ENCODE measurements at regions not wholly inside any gene's neighbourhood (a gene's known extent, or its start where the extent isn't known, plus 50 kb on each side); places are given as distances from the start of the nearest gene placed in this dataset.
"Not testable (repeated sequence)": the region's sequence is repeated elsewhere in the genome, so short reads cannot be mapped to it uniquely, and the experiment has no call there.

DNA sequence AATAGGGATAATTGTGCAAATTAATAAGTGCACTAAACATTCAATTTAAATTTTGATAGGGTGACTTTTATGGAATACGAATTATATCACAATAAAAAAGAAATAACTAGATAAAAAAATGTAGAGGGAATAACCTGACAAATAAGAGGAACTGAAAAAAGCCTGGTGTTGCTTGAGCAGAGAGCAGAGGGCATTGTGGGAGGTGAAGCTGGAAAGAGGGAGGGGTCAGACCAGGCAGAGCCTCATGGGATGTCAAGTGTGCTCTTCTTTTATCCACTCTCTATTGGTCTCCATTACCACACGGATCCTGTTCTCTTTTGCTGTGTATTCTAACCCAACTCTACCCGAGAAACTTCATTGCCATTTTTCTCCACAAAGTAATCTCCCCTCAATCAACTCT, 264.0 kb upstream of the CRBN start:
- Histone ChIP-seq H3K9me3 (no peaks in the 10 kb centered on the region), H3K4me1 (no peaks in the 10 kb centered on the region), H3K27ac (no peak overlapping the region), H3K4me3 (no peak overlapping the region), H3K4me2 (no peak overlapping the region)
- WGBS (ENCODE audit: missing lambda C conversion rate) = 1% methylated on average over 3 of the region's 3 CpGs
- ChIA-PET CTCF (no interaction called here), POLR2A (no interaction called here)
- TF ChIP-seq, protein P1, sequence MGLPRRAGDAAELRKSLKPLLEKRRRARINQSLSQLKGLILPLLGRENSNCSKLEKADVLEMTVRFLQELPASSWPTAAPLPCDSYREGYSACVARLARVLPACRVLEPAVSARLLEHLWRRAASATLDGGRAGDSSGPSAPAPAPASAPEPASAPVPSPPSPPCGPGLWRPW (IDR thresholded peaks at IDR 0.05) = no peak
- TF ChIP-seq HOXA7 (CRISPR knock-in tag; IDR thresholded peaks at IDR 0.05) = no peak
- no peak for TF ChIP-seq ZC3H11A (IDR thresholded peaks at IDR 0.05)
- no peak for TF ChIP-seq RNF2 (IDR thresholded peaks at IDR 0.05; ENCODE audit: borderline replicate concordance, low read depth)
- TF ChIP-seq FOXS1 (CRISPR knock-in tag; IDR thresholded peaks at IDR 0.05) = no peak
- TF ChIP-seq RFX5 (IDR thresholded peaks at IDR 0.05) = no peak
- TF ChIP-seq CEBPB (IDR thresholded peaks at IDR 0.05) = no peak
- no peak for TF ChIP-seq CHD4 (IDR thresholded peaks at IDR 0.05; ENCODE audit: borderline replicate concordance)
- TF ChIP-seq FOSB (CRISPR knock-in tag; IDR thresholded peaks at IDR 0.05) = no peak
- no peak for TF ChIP-seq NPAS2 (CRISPR knock-in tag; IDR thresholded peaks at IDR 0.05; ENCODE audit: borderline replicate concordance)
- TF ChIP-seq, protein P2, sequence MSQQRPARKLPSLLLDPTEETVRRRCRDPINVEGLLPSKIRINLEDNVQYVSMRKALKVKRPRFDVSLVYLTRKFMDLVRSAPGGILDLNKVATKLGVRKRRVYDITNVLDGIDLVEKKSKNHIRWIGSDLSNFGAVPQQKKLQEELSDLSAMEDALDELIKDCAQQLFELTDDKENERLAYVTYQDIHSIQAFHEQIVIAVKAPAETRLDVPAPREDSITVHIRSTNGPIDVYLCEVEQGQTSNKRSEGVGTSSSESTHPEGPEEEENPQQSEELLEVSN (IDR thresholded peaks at IDR 0.05; ENCODE audit: borderline replicate concordance, low read depth) = no peak
- no peak for TF ChIP-seq ZNF302 (CRISPR knock-in tag; IDR thresholded peaks at IDR 0.05)
- TF ChIP-seq ESRRA (IDR thresholded peaks at IDR 0.05; ENCODE audit: borderline replicate concordance, low read length) = no peak
- TF ChIP-seq POLR2AphosphoS2 (conservative IDR thresholded peaks at IDR 0.05; ENCODE audit: low read length) = no peak
- no peak for TF ChIP-seq EP300 (IDR thresholded peaks at IDR 0.05)
- TF ChIP-seq FOSL2 (IDR thresholded peaks at IDR 0.05) = no peak
- no peak for TF ChIP-seq FOSL2 (CRISPR knock-in tag; IDR thresholded peaks at IDR 0.05)
- no peak for TF ChIP-seq BHLHE40 (IDR thresholded peaks at IDR 0.05; ENCODE audit: low read depth, low read length)
- no peak for TF ChIP-seq EHF (CRISPR knock-in tag; IDR thresholded peaks at IDR 0.05)
- TF ChIP-seq EHMT2 (IDR thresholded peaks at IDR 0.05; ENCODE audit: low read depth) = no peak
- ATAC-seq (no peak), FAIRE-seq (no peak), DNase-seq (ENCODE audit: low read depth in 1 of 2, low spot score in 1 of 2) (no peak)

DNA sequence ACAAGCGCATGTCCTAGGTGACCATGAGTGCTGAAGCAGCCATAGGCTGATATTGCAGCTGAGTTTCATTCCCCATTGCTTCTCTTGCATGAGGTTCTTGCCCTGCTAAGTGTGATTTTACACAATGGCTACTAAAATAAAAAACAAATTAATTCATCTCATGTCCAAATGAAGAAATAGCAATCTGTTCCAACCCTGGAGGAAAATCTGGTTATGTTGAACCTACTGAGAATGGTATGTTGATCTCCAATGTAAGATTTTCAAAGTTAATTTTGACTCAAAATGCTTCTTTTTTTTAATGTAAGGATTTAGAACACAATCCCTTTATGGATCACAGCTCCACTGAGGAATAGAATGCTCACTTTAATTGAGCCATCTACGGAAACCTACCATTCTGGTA, 254.2 kb upstream of the CRBN start:
- no peak for TF ChIP-seq NFE2L2 (conservative IDR thresholded peaks at IDR 0.05; ENCODE audit: low read length)
- Histone ChIP-seq H3K4me1 (no peaks in the 10 kb centered on the region), H3K27ac (no peak overlapping the region), H3K4me2 (no peak overlapping the region), H3K4me3 (no peak overlapping the region), H3K9me3 (no peaks in the 10 kb centered on the region)
- no peak for DNase-seq (ENCODE audit: low read depth in 1 of 2, low spot score in 1 of 2)
- no peak for ATAC-seq
- ChIA-PET CTCF (no interaction called here), POLR2A (no interaction called here)
- 5% methylated on average over 2 of the region's 2 CpGs for WGBS (ENCODE audit: missing lambda C conversion rate)
- no peak for FAIRE-seq

DNA sequence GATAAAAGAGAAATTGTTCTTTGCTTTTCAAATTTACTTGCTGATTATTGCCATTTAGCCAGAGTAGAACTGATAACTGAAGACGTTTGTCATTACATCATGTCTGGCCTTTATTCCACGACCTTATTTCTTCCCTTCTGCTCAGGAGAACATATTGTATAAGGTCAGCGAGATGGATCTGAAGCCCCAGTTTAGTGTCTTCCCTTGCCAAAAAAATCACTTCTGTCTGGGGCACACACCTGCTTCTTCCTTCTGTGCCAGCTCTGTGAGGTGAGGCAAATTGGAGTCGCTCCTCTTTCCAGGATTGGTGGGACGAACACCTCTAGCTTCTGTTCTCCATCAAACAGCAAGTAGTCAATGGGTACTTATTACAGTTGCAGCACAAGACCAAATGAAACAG, 250.3 kb upstream of the CRBN start:
- no peak overlapping the region for H3K4me3 ChIP-seq
- DNase-seq (ENCODE audit: low read depth in 1 of 2, low spot score in 1 of 2) = no peak
- ChIA-PET CTCF (no interaction called here), POLR2A (no interaction called here)
- FAIRE-seq = no peak
- no peak for ATAC-seq
- H3K27ac ChIP-seq = no peak overlapping the region
- H3K9me3 ChIP-seq = no peaks in the 10 kb centered on the region
- TF ChIP-seq, protein P3, sequence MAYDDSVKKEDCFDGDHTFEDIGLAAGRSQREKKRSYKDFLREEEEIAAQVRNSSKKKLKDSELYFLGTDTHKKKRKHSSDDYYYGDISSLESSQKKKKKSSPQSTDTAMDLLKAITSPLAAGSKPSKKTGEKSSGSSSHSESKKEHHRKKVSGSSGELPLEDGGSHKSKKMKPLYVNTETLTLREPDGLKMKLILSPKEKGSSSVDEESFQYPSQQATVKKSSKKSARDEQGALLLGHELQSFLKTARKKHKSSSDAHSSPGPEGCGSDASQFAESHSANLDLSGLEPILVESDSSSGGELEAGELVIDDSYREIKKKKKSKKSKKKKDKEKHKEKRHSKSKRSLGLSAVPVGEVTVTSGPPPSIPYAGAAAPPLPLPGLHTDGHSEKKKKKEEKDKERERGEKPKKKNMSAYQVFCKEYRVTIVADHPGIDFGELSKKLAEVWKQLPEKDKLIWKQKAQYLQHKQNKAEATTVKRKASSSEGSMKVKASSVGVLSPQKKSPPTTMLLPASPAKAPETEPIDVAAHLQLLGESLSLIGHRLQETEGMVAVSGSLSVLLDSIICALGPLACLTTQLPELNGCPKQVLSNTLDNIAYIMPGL (CRISPR knock-in tag; IDR thresholded peaks at IDR 0.05; ENCODE audit: borderline replicate concordance) = no peak
- H3K4me2 ChIP-seq = no peak overlapping the region
- H3K4me1 ChIP-seq = no peaks in the 10 kb centered on the region
- WGBS (ENCODE audit: missing lambda C conversion rate) = 5% methylated on average over 5 of the region's 5 CpGs

DNA sequence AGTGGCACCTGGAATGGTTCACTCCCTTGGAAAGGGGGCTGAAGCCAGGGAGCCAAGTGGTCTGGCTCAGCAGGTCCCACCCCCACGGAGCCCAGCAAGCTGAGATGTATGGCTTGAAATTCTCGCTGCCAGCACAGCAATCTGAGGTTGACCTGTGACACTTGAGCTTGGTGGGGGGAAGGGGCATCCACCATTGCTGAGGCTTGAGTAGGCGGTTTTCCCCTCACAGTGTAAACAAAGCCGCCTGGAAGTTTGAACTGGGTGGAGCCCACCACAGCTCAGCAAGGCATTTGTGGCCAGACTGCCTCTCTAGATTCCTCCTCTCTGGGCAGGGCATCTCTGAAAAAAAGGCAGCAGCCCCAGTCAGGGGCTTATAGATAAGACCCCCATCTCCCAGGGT, 228.2 kb upstream of the CRBN start:
- H3K4me1 ChIP-seq; H3K4me2 ChIP-seq; FAIRE-seq; H3K27ac ChIP-seq; ATAC-seq; DNase-seq (ENCODE audit: low read depth in 1 of 2, low spot score in 1 of 2); H3K4me3 ChIP-seq; POLR2A ChIA-PET; CTCF ChIA-PET; H3K9me3 ChIP-seq: not testable (repeated sequence)
- WGBS (ENCODE audit: missing lambda C conversion rate) = 0% methylated on average over 4 of the region's 4 CpGs

Data from A549 (cell line).